HepG2 (cell line): ENCODE measurements at regions not wholly inside any gene's neighbourhood (a gene's known extent, or its start where the extent isn't known, plus 50 kb on each side); places are given as distances from the start of the nearest gene placed in this dataset.

Experiments
- AGO2 ChIP-seq: fragments of 200-400 bp; formaldehyde crosslinking; optimal IDR thresholded peaks from 2 replicates; pipeline ENCODE3; 2017; ENCODE audit warnings: mild to moderate bottlenecking, low read depth, low read length, moderate library complexity
- CHD2 ChIP-seq: IDR thresholded peaks from 2 replicates; pipeline ENCODE4 v1.6.1; 2011; ENCODE audit warnings: low read depth, low read length, improper control_type of control experiment
- MTF1 ChIP-seq: sonication (generic); formaldehyde crosslinking; IDR thresholded peaks from 2 replicates; pipeline ENCODE4 v1.5.0; 2020; ENCODE audit warnings: missing genetic modification reagents
- ZBTB25 ChIP-seq: IDR thresholded peaks from 2 replicates; pipeline ENCODE4 v1.6.1; 2018; ENCODE audit warnings: missing genetic modification reagents
- ZBTB40 ChIP-seq, 2 experiments: fragments of 450-650 bp in 1 of 2; sonication (generic) in 1 of 2; formaldehyde crosslinking in 1 of 2; IDR thresholded peaks; 2 replicates each; pipeline versions ENCODE4 v1.6.1 to v1.8.0; 2016 to 2022; ENCODE audit warnings: antibody characterized with exemption in 1 of 2, mild to moderate bottlenecking in 1 of 2, missing genetic modification reagents in 1 of 2
- ZFP36 ChIP-seq: fragments of 150-350 bp; IDR thresholded peaks from 2 replicates; pipeline ENCODE4 v1.6.1; 2018; ENCODE audit warnings: borderline replicate concordance, low read length, low read depth; ENCODE audit not compliant: partially characterized antibody
- ZNF253 ChIP-seq: sonication (generic); formaldehyde crosslinking; IDR thresholded peaks from 2 replicates; pipeline ENCODE4 v1.8.0; 2022; ENCODE audit warnings: mild to moderate bottlenecking, missing genetic modification reagents, borderline replicate concordance
- ZNF468 ChIP-seq: sonication (generic); formaldehyde crosslinking; IDR thresholded peaks from 2 replicates; pipeline ENCODE4 v1.8.0; 2022; ENCODE audit warnings: mild to moderate bottlenecking, moderate library complexity, missing genetic modification reagents
- ZNF607 ChIP-seq: sonication (generic); formaldehyde crosslinking; IDR thresholded peaks from 2 replicates; pipeline ENCODE4 v1.5.1; 2020; ENCODE audit warnings: missing genetic modification reagents, mild to moderate bottlenecking, borderline replicate concordance
- TF ChIP-seq, protein P1 (sequence below), 2 experiments: sonication (generic) in 1 of 2; formaldehyde crosslinking in 1 of 2; IDR thresholded peaks; 2 replicates each; pipeline versions ENCODE4 v1.5.1 to v1.6.1; 2011 to 2020; ENCODE audit warnings: borderline replicate concordance in 1 of 2, low read depth in 1 of 2, low read length in 1 of 2, mild to moderate bottlenecking in 1 of 2, missing genetic modification reagents in 1 of 2, moderate library complexity in 1 of 2

- no peak for TF ChIP-seq ZNF607 (CRISPR knock-in tag)
- TF ChIP-seq ZBTB25 (CRISPR knock-in tag) = no peak
- no peak for TF ChIP-seq ZBTB40 (IDR thresholded peaks at IDR 0.05)
- no peak for TF ChIP-seq ZBTB40 (CRISPR knock-in tag; IDR thresholded peaks at IDR 0.05)
- no peak for TF ChIP-seq MTF1 (CRISPR knock-in tag)
- TF ChIP-seq CHD2 = no peak
- TF ChIP-seq ZNF468 (CRISPR knock-in tag) = no peak
- no peak for TF ChIP-seq ZNF253 (CRISPR knock-in tag)
- TF ChIP-seq, protein P1, sequence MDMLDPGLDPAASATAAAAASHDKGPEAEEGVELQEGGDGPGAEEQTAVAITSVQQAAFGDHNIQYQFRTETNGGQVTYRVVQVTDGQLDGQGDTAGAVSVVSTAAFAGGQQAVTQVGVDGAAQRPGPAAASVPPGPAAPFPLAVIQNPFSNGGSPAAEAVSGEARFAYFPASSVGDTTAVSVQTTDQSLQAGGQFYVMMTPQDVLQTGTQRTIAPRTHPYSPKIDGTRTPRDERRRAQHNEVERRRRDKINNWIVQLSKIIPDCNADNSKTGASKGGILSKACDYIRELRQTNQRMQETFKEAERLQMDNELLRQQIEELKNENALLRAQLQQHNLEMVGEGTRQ (IDR thresholded peaks at IDR 0.05; ENCODE audit: low read depth, low read length) = no peak
- TF ChIP-seq, protein P1 (CRISPR knock-in tag; IDR thresholded peaks at IDR 0.05; ENCODE audit: borderline replicate concordance) = no peak
- TF ChIP-seq ZFP36 = no peak
- no peak for TF ChIP-seq AGO2
These were observed 243.8 kb downstream of the XPNPEP1 start (continued) for GRCh38 chr10:109679478-109679877.
